OCI-LY7 (cell line): ENCODE measurements at regions not wholly inside any gene's neighbourhood (a gene's known extent, or its start where the extent isn't known, plus 50 kb on each side); places are given as distances from the start of the nearest gene placed in this dataset.

Experiments
- EZH2phosphoT487 ChIP-seq: fragments of 200-600 bp; sonication (generic); IDR thresholded peaks from 2 replicates; pipeline ENCODE4 v1.6.1; 2018; ENCODE audit warnings: low read depth, borderline replicate concordance, mild to moderate bottlenecking, mixed run types, antibody characterized with exemption, low read length, moderate library complexity, mixed read lengths
- TF ChIP-seq, protein P1 (sequence below): fragments of 200-600 bp; sonication (generic); conservative IDR thresholded peaks from 2 replicates; pipeline ENCODE4 v1.5.1; 2014; ENCODE audit warnings: mild to moderate bottlenecking, antibody characterized with exemption, low read length, moderate library complexity, mixed read lengths

DNA sequence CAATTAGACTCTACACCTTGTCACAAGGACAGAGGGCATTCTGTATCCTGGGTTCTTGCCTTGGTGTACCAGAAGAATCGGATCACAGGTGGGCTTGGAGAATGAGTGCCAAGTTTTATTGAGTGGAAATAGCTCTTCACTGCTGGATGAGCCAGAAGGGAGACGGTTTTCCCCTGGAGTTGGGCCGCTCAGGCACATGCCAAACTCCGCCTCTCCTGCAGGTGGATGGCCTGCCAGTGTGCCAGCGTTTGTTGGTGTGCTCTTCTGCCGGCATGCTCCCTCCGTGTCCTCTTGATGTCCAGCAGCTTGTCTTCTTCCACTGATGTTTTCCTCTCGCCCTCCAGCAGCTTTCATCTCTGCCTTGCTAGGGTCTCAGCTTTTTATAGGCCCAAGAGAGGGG lies 115.5 kb upstream of the RAB27B start:
- TF ChIP-seq, protein P1, sequence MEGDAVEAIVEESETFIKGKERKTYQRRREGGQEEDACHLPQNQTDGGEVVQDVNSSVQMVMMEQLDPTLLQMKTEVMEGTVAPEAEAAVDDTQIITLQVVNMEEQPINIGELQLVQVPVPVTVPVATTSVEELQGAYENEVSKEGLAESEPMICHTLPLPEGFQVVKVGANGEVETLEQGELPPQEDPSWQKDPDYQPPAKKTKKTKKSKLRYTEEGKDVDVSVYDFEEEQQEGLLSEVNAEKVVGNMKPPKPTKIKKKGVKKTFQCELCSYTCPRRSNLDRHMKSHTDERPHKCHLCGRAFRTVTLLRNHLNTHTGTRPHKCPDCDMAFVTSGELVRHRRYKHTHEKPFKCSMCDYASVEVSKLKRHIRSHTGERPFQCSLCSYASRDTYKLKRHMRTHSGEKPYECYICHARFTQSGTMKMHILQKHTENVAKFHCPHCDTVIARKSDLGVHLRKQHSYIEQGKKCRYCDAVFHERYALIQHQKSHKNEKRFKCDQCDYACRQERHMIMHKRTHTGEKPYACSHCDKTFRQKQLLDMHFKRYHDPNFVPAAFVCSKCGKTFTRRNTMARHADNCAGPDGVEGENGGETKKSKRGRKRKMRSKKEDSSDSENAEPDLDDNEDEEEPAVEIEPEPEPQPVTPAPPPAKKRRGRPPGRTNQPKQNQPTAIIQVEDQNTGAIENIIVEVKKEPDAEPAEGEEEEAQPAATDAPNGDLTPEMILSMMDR = no peak
- TF ChIP-seq EZH2phosphoT487 = no peak
